NOMO-1 treated with DMSO at 0.1 percent for 48 hours (cell line): ENCODE measurements at regions not wholly inside any gene's neighbourhood (a gene's known extent, or its start where the extent isn't known, plus 50 kb on each side); places are given as distances from the start of the nearest gene placed in this dataset.

ENCODE experiments used
- DNase-seq: peaks from one replicate; lab custom pipeline; 2025; ENCODE audit not compliant: unreplicated experiment; lab: John Stamatoyannopoulos, UW

- no peak for DNase-seq
Observed at GRCh38 chr13:74214321-74214720, 80.1 kb upstream of the KLF12 start.

- no peak for DNase-seq
Observed at GRCh38 chr13:74210693-74211393, 76.6 kb upstream of the KLF12 start.

- DNase-seq, result no peak
Observed at GRCh38 chr13:74206855-74207254, 72.7 kb upstream of the KLF12 start.

GRCh38 chr13:74206061-74206561 lies 71.9 kb upstream of the KLF12 start:
- no peak for DNase-seq

- no peak for DNase-seq
Observed at GRCh38 chr13:74205313-74205690, 71.1 kb upstream of the KLF12 start.

GRCh38 chr13:74204602-74205312 lies 70.6 kb upstream of the KLF12 start:
- DNase-seq, result no peak

GRCh38 chr13:74203576-74203975 lies 69.4 kb upstream of the KLF12 start:
- DNase-seq, result no peak

- DNase-seq, result no peak
Observed at GRCh38 chr13:74202129-74202813, 68.1 kb upstream of the KLF12 start.

- DNase-seq, result no peak
Observed at GRCh38 chr13:74201530-74201929, 67.3 kb upstream of the KLF12 start.

- no peak for DNase-seq
Observed at GRCh38 chr13:74200081-74200480, 65.9 kb upstream of the KLF12 start.

GRCh38 chr13:74197677-74198429 lies 63.6 kb upstream of the KLF12 start:
- DNase-seq, result no peak

GRCh38 chr13:74194846-74195245 lies 60.6 kb upstream of the KLF12 start:
- DNase-seq, result no peak

- DNase-seq, result no peak
Observed at GRCh38 chr13:74193391-74193790, 59.2 kb upstream of the KLF12 start.

GRCh38 chr13:74191410-74191809 lies 57.2 kb upstream of the KLF12 start:
- DNase-seq, result no peak

GRCh38 chr13:74190999-74191398 lies 56.8 kb upstream of the KLF12 start:
- no peak for DNase-seq

- no peak for DNase-seq
Observed at GRCh38 chr13:74187564-74187963, 53.4 kb upstream of the KLF12 start.

- DNase-seq, result no peak
Observed at GRCh38 chr13:74184283-74184682, 50.1 kb upstream of the KLF12 start.
